ENCODE measurements at regions not wholly inside any gene's neighbourhood (a gene's known extent, or its start where the extent isn't known, plus 50 kb on each side); places are given as distances from the start of the nearest gene placed in this dataset.

- H3K9me3 ChIP-seq (ENCODE audit: control insufficient read depth in 4 of 4, insufficient read depth in 3 of 4, low read length in 3 of 4): peaks cover 0 to 3% (median 0%) of the 10 kb centered on the region in 4 donors
- no peak for DNase-seq
- WGBS, 2 donors: 92 to 100% methylated on average over 1 of the region's 1 CpG
Measured at GRCh38 chr17:72271603-72272002, 150.8 kb downstream of the SOX9 start.

GRCh38 chr17:72273289-72274056, 152.7 kb downstream of the SOX9 start:
- no peak for ATAC-seq (ENCODE audit: insufficient read depth, low FRiP score)
- no peak for TF ChIP-seq CTCF (IDR thresholded peaks at IDR 0.05; ENCODE audit: control extremely low read depth, extremely low read depth)
- Histone ChIP-seq H3K4me3 (no peak overlapping the region), H3K9ac (ENCODE audit: insufficient read depth in 1 of 2, low read length in 2 of 2) (no peak overlapping the region), H3K27me3 (ENCODE audit: control insufficient read depth in 3 of 3, insufficient read depth in 3 of 3, low read length in 2 of 3) (no peaks in the 10 kb centered on the region), H3K36me3 (ENCODE audit: control insufficient read depth in 4 of 4, insufficient read depth in 4 of 4, low read length in 4 of 4) (no peaks in the 10 kb centered on the region), H3K4me1 (ENCODE audit: control insufficient read depth in 5 of 5, insufficient read depth in 5 of 5, low read length in 5 of 5) (peaks cover 0 to 6% (median 0%) of the 10 kb centered on the region in 5 donors), H3K9me3 (ENCODE audit: control insufficient read depth in 4 of 4, insufficient read depth in 3 of 4, low read length in 3 of 4) (peaks cover 0 to 3% (median 0%) of the 10 kb centered on the region in 4 donors), H3K27ac (ENCODE audit: low read depth in 1 of 2, low read length in 1 of 2) (no peak overlapping the region)
- peak in 2 of 3 donors; percentile 30 to 54 for DNase-seq
- WGBS, 2 donors: 64% methylated on average over 10 of the region's 10 CpGs

More at GRCh38 chr17:72271603-72272002, 150.8 kb downstream of the SOX9 start:
- H3K27ac ChIP-seq (ENCODE audit: low read depth in 1 of 2, low read length in 1 of 2): no peak overlapping the region
- ATAC-seq (ENCODE audit: insufficient read depth, low FRiP score): no peak
- H3K27me3 ChIP-seq (ENCODE audit: control insufficient read depth in 3 of 3, insufficient read depth in 3 of 3, low read length in 2 of 3): no peaks in the 10 kb centered on the region
- H3K4me3 ChIP-seq: no peak overlapping the region
- no peak overlapping the region for H3K9ac ChIP-seq (ENCODE audit: insufficient read depth in 1 of 2, low read length in 2 of 2)
- no peaks in the 10 kb centered on the region for H3K36me3 ChIP-seq (ENCODE audit: control insufficient read depth in 4 of 4, insufficient read depth in 4 of 4, low read length in 4 of 4)
- peaks cover 0 to 7% (median 0%) of the 10 kb centered on the region in 5 donors for H3K4me1 ChIP-seq (ENCODE audit: control insufficient read depth in 5 of 5, insufficient read depth in 5 of 5, low read length in 5 of 5)
- no peak for TF ChIP-seq CTCF (IDR thresholded peaks at IDR 0.05; ENCODE audit: control extremely low read depth, extremely low read depth)

- ATAC-seq (ENCODE audit: insufficient read depth, low FRiP score): no peak
- Histone ChIP-seq H3K9ac (ENCODE audit: insufficient read depth in 1 of 2, low read length in 2 of 2) (no peak overlapping the region), H3K4me1 (ENCODE audit: control insufficient read depth in 5 of 5, insufficient read depth in 5 of 5, low read length in 5 of 5) (peaks cover 0 to 6% (median 0%) of the 10 kb centered on the region in 5 donors), H3K9me3 (ENCODE audit: control insufficient read depth in 4 of 4, insufficient read depth in 3 of 4, low read length in 3 of 4) (peaks cover 0 to 3% (median 0%) of the 10 kb centered on the region in 4 donors), H3K27ac (ENCODE audit: low read depth in 1 of 2, low read length in 1 of 2) (no peak overlapping the region), H3K36me3 (ENCODE audit: control insufficient read depth in 4 of 4, insufficient read depth in 4 of 4, low read length in 4 of 4) (no peaks in the 10 kb centered on the region), H3K4me3 (no peak overlapping the region), H3K27me3 (ENCODE audit: control insufficient read depth in 3 of 3, insufficient read depth in 3 of 3, low read length in 2 of 3) (no peaks in the 10 kb centered on the region)
- no peak for TF ChIP-seq CTCF (IDR thresholded peaks at IDR 0.05; ENCODE audit: control extremely low read depth, extremely low read depth)
- 90 to 93% methylated on average over 2 of the region's 2 CpGs for WGBS, 2 donors
- DNase-seq: no peak
Measured at GRCh38 chr17:72274614-72275013, 153.8 kb downstream of the SOX9 start.
